Small intestine (tissue), 7 donors: ENCODE measurements at regions not wholly inside any gene's neighbourhood (a gene's known extent, or its start where the extent isn't known, plus 50 kb on each side); places are given as distances from the start of the nearest gene placed in this dataset.

Experiments used
- DNase-seq, 2 donors: peaks; one replicate each; pipeline versions ENCODE4 v3.0.0 to v3.0.0-alpha.2; 2013
- FAIRE-seq: peaks from 2 replicates; lab custom pipeline; 2012; peaks lifted over from hg19 to GRCh38; lab: Jason Lieb, UNC
- H3K27ac ChIP-seq, 3 donors: one replicate each; pipeline ENCODE4 v1.5.1; 2013; ENCODE audit warnings: low read length in 2 of 3, mild to moderate bottlenecking in 2 of 3, control low read depth in 1 of 3, inconsistent platforms in 1 of 3, low read depth in 1 of 3, moderate library complexity in 1 of 3
- H3K27me3 ChIP-seq, 3 donors: one replicate each; pipeline ENCODE4 v1.6.1; 2013; ENCODE audit warnings: low read length in 3 of 3, inconsistent platforms in 1 of 3; ENCODE audit not compliant: control insufficient read depth in 3 of 3, insufficient read depth in 3 of 3
- H3K36me3 ChIP-seq, 3 donors: one replicate each; pipeline ENCODE4 v1.6.1; 2013; ENCODE audit warnings: low read length in 3 of 3, inconsistent platforms in 1 of 3, low read depth in 1 of 3, mild to moderate bottlenecking in 1 of 3, moderate library complexity in 1 of 3; ENCODE audit not compliant: control insufficient read depth in 3 of 3, insufficient read depth in 2 of 3
- H3K4me1 ChIP-seq, 3 donors: one replicate each; pipeline ENCODE4 v1.6.1; 2013; ENCODE audit warnings: low read length in 2 of 3, inconsistent platforms in 1 of 3, low read depth in 1 of 3, mild to moderate bottlenecking in 1 of 3, moderate library complexity in 1 of 3; ENCODE audit not compliant: control insufficient read depth in 3 of 3, insufficient read depth in 2 of 3
- H3K4me3 ChIP-seq, 3 donors: one replicate each; pipeline ENCODE4 v1.5.1; 2013; ENCODE audit warnings: low read length in 3 of 3, control low read depth in 1 of 3, inconsistent platforms in 1 of 3, low read depth in 1 of 3, mild to moderate bottlenecking in 1 of 3, moderate library complexity in 1 of 3
- H3K9me3 ChIP-seq, 2 donors: one replicate each; pipeline ENCODE4 v1.6.1; 2013; ENCODE audit warnings: low read depth in 1 of 2, low read length in 1 of 2; ENCODE audit not compliant: control insufficient read depth in 2 of 2, insufficient read depth in 1 of 2
- WGBS, 3 donors: extraction: QIAGEN DNeasy Blood & Tissue Kit; methylation state at CpG; one replicate each; pipeline ENCODE4 v1.1.7; 2013; 5-methylcytosine and 5-hydroxymethylcytosine counted together
- donor health status: healthy with polysubstance abuse.
- donor health status: control.
- donor health status: control.
- donor health status: Bipolar disorder and iron deficiency.
- donor health status: healthy.

- FAIRE-seq (no peak), DNase-seq (no peak)
- H3K4me3 ChIP-seq = no peak overlapping the region
- no peaks in the 10 kb centered on the region for H3K36me3 ChIP-seq
- no peaks in the 10 kb centered on the region for H3K9me3 ChIP-seq
- H3K4me1 ChIP-seq = no peaks in the 10 kb centered on the region
- 56 to 67% (median 67%) methylated on average over 3 of the region's 3 CpGs for WGBS, 3 donors
- no peak overlapping the region for H3K27ac ChIP-seq
- peaks cover 0 to 3% (median 0%) of the 10 kb centered on the region in 3 donors for H3K27me3 ChIP-seq
Observed at GRCh38 chr4:54908763-54909162, 216.6 kb downstream of the KDR start.

DNA sequence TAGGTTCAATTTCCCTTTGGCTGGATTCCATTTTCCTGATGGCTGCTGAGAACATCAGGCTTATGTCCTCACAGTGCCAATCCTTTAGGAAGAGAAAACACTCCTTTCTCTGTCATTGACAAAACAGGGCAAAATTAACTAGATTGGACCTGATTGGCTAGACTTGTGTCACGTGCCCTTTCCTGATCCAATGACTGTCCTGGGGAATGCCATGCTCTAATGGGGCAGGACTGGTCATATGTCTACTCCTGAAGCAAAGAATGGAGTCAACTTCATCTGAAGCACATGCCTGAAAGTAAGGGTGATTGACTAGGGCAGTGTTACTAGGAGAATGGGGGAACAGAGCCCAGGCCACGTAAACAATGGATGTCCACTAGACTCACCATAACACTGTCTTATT, 220.4 kb downstream of the KDR start:
- Histone ChIP-seq H3K27ac (no peak overlapping the region), H3K27me3 (peaks cover 0 to 3% (median 0%) of the 10 kb centered on the region in 3 donors), H3K4me1 (no peaks in the 10 kb centered on the region), H3K36me3 (no peaks in the 10 kb centered on the region), H3K9me3 (no peaks in the 10 kb centered on the region), H3K4me3 (no peak overlapping the region)
- DNase-seq (no peak), FAIRE-seq (no peak)
- 56 to 84% (median 72%) methylated on average over 2 of the region's 2 CpGs for WGBS, 3 donors

DNA sequence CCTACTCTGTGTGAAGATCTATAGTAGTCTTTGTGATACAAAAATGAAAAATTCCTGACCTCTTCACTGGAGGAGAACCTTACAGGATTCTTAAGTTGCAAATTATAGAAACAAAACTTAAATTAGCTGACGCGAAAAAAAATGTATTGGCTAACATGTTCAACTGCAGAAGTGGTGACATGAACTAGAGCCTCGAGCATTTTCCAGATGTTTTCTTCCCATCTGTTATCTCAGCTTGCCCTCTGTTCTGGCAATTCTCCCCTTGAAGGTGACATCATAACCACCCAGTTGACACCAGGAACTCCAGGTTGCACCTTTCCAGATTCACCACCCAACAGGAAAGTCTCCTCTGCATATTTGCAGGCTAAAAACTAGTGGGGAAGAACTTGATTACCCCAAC, 222.4 kb downstream of the KDR start:
- DNase-seq = no peak
- WGBS, 3 donors = 75 to 89% (median 81%) methylated on average over 3 of the region's 3 CpGs
- Histone ChIP-seq H3K9me3 (no peaks in the 10 kb centered on the region), H3K27me3 (peaks cover 0 to 3% (median 0%) of the 10 kb centered on the region in 3 donors), H3K36me3 (no peaks in the 10 kb centered on the region), H3K4me3 (no peak overlapping the region), H3K4me1 (no peaks in the 10 kb centered on the region), H3K27ac (no peak overlapping the region)
- no peak for FAIRE-seq

DNA sequence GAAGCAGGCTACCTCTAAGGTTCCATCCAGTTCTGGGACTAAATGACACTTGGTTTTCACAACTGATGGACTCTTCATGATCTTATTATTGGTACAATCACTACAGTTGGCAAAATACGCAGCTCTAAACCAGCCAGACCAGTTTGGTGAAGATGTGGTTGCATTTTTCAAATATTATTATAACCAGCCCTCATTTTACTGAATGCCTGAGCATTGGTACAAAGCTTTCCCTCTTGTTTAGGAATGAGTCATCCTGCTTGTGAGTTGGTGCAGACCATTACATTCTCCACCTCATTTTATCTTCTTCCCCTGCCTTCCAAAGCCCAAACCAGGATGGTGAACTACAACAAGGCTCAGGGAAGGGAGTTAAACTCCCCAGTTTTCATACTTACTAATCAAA, 223.1 kb downstream of the KDR start:
- no peak overlapping the region for H3K4me3 ChIP-seq
- no peaks in the 10 kb centered on the region for H3K4me1 ChIP-seq
- no peak overlapping the region for H3K27ac ChIP-seq
- FAIRE-seq (no peak), DNase-seq (no peak)
- peaks cover 0 to 3% (median 0%) of the 10 kb centered on the region in 3 donors for H3K27me3 ChIP-seq
- H3K36me3 ChIP-seq = no peaks in the 10 kb centered on the region
- 21 to 75% (median 48%) methylated on average over 1 of the region's 1 CpG for WGBS, 3 donors
- H3K9me3 ChIP-seq = no peaks in the 10 kb centered on the region

- FAIRE-seq (no peak), DNase-seq (no peak)
- Histone ChIP-seq H3K4me1 (no peaks in the 10 kb centered on the region), H3K4me3 (no peak overlapping the region), H3K36me3 (no peaks in the 10 kb centered on the region), H3K27me3 (peaks cover 0 to 3% (median 0%) of the 10 kb centered on the region in 3 donors), H3K9me3 (no peaks in the 10 kb centered on the region), H3K27ac (no peak overlapping the region)
- WGBS, 3 donors = 73 to 86% (median 79%) methylated on average over 1 of the region's 1 CpG
Observed at GRCh38 chr4:54901202-54901601, 224.2 kb downstream of the KDR start.

DNA sequence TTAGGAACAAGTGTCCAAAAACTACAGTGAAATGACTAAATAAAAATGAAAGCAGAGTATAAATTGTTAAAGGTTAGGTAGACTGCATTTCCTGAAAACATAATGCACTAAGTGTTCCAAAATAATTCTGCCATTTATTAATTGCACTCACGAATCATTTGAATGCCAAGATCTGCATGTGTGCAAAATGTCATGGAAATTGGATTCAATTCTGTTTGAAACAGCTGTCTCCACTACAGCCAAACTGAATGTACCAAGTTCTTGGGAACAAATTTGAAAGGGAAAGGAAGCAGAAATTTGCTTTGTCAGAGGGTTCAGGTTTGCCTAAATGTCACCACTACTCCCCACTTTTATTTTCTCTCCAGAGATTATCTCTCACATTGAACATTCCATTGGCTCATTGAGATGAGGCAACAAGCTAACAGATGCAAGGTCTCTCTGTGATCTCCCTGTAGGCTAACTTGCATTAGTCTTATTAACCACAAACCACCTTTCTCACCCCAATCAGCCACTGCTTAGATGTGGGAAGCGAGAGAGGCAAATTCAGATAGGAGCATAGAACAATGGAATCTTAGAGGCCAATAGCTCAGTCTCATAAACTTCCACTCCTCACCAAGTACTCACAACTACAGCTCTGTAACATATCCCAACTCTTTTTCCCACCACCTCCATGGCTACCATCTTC, 226.6 kb downstream of the KDR start:
- DNase-seq (no peak), FAIRE-seq (no peak)
- Histone ChIP-seq H3K4me3 (no peak overlapping the region), H3K36me3 (no peaks in the 10 kb centered on the region), H3K4me1 (no peaks in the 10 kb centered on the region), H3K9me3 (no peaks in the 10 kb centered on the region), H3K27ac (no peak overlapping the region), H3K27me3 (no peaks in the 10 kb centered on the region)
- WGBS, 3 donors = 64 to 81% (median 66%) methylated on average over 2 of the region's 2 CpGs

DNA sequence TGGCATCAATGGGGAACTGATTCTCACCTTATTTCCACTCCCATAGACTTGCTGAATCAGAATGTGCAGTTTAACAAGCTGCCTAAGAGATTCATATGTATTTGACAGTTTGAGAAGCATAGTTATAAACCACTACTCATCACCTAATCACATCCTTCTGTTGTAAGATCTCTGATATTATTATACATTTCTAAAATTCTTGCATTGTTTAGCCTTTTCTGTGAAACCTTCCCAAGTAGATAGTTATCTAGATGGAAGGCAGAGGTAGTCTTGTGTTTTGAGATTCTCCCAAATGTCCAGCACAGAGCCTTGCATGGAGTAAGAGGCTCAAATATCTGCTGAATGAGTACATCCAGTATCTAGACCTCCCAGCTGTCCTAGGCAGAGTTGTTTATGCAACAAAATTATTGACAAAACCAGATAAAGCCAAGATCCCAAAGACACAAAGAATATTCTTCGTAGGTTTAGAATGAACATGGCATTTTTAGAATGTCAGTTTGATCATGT, 227.3 kb downstream of the KDR start:
- Histone ChIP-seq H3K27ac (no peak overlapping the region), H3K4me1 (no peaks in the 10 kb centered on the region), H3K9me3 (no peaks in the 10 kb centered on the region), H3K36me3 (no peaks in the 10 kb centered on the region), H3K27me3 (peaks cover 0 to 3% (median 0%) of the 10 kb centered on the region in 3 donors), H3K4me3 (no peak overlapping the region)
- FAIRE-seq = no peak
- no peak for DNase-seq
- 50 to 69% (median 65%) methylated on average over 1 of the region's 1 CpG for WGBS, 3 donors

DNA sequence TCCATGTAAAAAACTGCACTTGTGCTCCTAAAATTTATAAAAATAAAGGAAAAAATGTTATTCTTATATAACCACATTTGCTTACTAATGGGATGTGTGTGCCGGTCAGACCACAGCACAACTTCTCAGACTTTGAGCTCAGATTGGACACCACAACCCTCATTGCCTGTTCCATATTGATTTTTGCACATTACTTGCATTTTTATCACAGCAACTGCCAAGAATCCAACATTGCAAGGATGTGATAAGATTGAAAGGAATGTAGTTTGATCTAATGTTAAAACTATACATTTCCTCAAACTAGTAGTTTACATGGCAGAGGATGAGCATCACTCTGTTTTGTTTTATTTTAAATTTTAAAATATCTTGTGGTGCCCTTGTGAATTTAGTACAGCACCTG, 227.8 kb downstream of the KDR start:
- WGBS, 3 donors = 26 to 56% (median 48%) methylated on average over 1 of the region's 1 CpG
- FAIRE-seq (no peak), DNase-seq (no peak)
- H3K4me1 ChIP-seq = no peaks in the 10 kb centered on the region
- no peak overlapping the region for H3K4me3 ChIP-seq
- H3K9me3 ChIP-seq = no peaks in the 10 kb centered on the region
- no peak overlapping the region for H3K27ac ChIP-seq
- H3K36me3 ChIP-seq = no peaks in the 10 kb centered on the region
- peaks cover 0 to 3% (median 0%) of the 10 kb centered on the region in 3 donors for H3K27me3 ChIP-seq

GRCh38 chr4:54882616-54883015, 224.9 kb downstream of the KIT start:
- Histone ChIP-seq H3K4me1 (no peaks in the 10 kb centered on the region), H3K9me3 (no peaks in the 10 kb centered on the region), H3K27me3 (no peaks in the 10 kb centered on the region), H3K27ac (no peak overlapping the region), H3K36me3 (no peaks in the 10 kb centered on the region), H3K4me3 (no peak overlapping the region)
- no peak for DNase-seq
- no peak for FAIRE-seq
- 45 to 48% (median 48%) methylated on average over 2 of the region's 2 CpGs for WGBS, 3 donors
